ENCODE measurements at regions not wholly inside any gene's neighbourhood (a gene's known extent, or its start where the extent isn't known, plus 50 kb on each side); places are given as distances from the start of the nearest gene placed in this dataset.

DNA sequence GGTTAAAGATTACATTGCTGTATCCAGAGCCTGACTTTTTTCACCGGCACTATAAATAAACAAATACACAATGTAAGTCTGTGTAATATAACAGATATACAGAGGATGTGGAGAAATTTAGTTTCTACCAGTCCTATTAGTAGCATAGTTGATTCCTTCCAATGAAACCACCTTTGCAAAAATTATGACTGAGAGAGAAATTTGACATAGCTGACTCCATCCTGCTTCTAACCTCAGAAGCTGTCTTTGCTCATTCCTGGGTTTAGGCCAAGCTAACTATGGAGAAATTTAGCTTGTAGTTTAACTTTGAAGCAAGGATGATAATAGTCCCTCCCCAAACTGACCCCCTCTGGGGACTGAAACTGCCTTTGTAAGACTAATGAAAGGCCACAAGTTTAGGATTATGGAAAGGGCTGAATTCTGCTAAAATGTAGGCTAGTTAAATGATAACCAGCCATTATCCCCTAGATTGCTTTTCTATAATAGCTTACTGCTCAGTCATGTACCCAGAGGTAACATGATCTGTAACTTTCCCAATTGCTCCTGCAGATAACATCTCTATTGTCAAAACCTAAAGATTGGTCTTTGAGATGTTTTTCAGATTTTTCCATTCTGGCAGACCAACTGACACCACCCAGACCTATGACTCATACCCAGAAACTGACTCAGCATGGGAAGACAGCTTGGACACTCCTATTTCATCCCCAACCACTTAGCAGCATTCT is 172.8 kb upstream of the ARG1 start:
- TF ChIP-seq EZH2phosphoT487 (IDR thresholded peaks at IDR 0.05; ENCODE audit: borderline replicate concordance), result no peak
- TF ChIP-seq, protein P1, sequence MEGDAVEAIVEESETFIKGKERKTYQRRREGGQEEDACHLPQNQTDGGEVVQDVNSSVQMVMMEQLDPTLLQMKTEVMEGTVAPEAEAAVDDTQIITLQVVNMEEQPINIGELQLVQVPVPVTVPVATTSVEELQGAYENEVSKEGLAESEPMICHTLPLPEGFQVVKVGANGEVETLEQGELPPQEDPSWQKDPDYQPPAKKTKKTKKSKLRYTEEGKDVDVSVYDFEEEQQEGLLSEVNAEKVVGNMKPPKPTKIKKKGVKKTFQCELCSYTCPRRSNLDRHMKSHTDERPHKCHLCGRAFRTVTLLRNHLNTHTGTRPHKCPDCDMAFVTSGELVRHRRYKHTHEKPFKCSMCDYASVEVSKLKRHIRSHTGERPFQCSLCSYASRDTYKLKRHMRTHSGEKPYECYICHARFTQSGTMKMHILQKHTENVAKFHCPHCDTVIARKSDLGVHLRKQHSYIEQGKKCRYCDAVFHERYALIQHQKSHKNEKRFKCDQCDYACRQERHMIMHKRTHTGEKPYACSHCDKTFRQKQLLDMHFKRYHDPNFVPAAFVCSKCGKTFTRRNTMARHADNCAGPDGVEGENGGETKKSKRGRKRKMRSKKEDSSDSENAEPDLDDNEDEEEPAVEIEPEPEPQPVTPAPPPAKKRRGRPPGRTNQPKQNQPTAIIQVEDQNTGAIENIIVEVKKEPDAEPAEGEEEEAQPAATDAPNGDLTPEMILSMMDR (conservative IDR thresholded peaks at IDR 0.05; ENCODE audit: low read length), result no peak

All from Loucy (cell line).